ENCODE measurements at regions not wholly inside any gene's neighbourhood (a gene's known extent, or its start where the extent isn't known, plus 50 kb on each side); places are given as distances from the start of the nearest gene placed in this dataset.

- TF ChIP-seq, protein P1, sequence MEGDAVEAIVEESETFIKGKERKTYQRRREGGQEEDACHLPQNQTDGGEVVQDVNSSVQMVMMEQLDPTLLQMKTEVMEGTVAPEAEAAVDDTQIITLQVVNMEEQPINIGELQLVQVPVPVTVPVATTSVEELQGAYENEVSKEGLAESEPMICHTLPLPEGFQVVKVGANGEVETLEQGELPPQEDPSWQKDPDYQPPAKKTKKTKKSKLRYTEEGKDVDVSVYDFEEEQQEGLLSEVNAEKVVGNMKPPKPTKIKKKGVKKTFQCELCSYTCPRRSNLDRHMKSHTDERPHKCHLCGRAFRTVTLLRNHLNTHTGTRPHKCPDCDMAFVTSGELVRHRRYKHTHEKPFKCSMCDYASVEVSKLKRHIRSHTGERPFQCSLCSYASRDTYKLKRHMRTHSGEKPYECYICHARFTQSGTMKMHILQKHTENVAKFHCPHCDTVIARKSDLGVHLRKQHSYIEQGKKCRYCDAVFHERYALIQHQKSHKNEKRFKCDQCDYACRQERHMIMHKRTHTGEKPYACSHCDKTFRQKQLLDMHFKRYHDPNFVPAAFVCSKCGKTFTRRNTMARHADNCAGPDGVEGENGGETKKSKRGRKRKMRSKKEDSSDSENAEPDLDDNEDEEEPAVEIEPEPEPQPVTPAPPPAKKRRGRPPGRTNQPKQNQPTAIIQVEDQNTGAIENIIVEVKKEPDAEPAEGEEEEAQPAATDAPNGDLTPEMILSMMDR (conservative IDR thresholded peaks at IDR 0.05; ENCODE audit: low read length) = no peak
- no peak for TF ChIP-seq EZH2phosphoT487 (IDR thresholded peaks at IDR 0.05; ENCODE audit: borderline replicate concordance, low read depth, low read length)
These were observed 602.0 kb upstream of the FAM98A start for GRCh38 chr2:34201099-34201498.

All from OCI-LY7 (cell line).